Nephron (organoid): ENCODE measurements at regions not wholly inside any gene's neighbourhood (a gene's known extent, or its start where the extent isn't known, plus 50 kb on each side); places are given as distances from the start of the nearest gene placed in this dataset.

Source experiments
- H3K27ac Mint-ChIP-seq, 3 experiments: 2 replicates each; pipeline ENCODE4 v1.8.0; 2020; ENCODE audit warnings: mixed read lengths in 3 of 3, mild to moderate bottlenecking in 2 of 3, moderate library complexity in 1 of 3
- H3K27me3 Mint-ChIP-seq: 2 replicates; pipeline ENCODE4 v1.8.0; 2021; ENCODE audit warnings: low read depth, mild to moderate bottlenecking, moderate library complexity, mixed read lengths
- H3K36me3 Mint-ChIP-seq: 2 replicates; pipeline ENCODE4 v1.8.0; 2020; ENCODE audit warnings: low read depth, mixed read lengths
- H3K4me1 Mint-ChIP-seq: 2 replicates; pipeline ENCODE4 v1.8.0; 2020; ENCODE audit warnings: mixed read lengths
- H3K4me3 Mint-ChIP-seq, 3 experiments: 2 replicates each; pipeline ENCODE4 v1.8.0; 2020; ENCODE audit warnings: mild to moderate bottlenecking in 3 of 3, mixed read lengths in 3 of 3, moderate library complexity in 2 of 3
- H3K9me3 Mint-ChIP-seq: 2 replicates; pipeline ENCODE4 v1.8.0; 2020; ENCODE audit warnings: mixed read lengths
- TF ChIP-seq, protein P1 (sequence below), 3 experiments: fragments of 200-600 bp; sonication (generic); IDR thresholded peaks; one replicate each; pipeline ENCODE4 v1.5.0; 2021; ENCODE audit warnings: antibody characterized with exemption in 3 of 3; ENCODE audit not compliant: unreplicated experiment in 3 of 3

DNA sequence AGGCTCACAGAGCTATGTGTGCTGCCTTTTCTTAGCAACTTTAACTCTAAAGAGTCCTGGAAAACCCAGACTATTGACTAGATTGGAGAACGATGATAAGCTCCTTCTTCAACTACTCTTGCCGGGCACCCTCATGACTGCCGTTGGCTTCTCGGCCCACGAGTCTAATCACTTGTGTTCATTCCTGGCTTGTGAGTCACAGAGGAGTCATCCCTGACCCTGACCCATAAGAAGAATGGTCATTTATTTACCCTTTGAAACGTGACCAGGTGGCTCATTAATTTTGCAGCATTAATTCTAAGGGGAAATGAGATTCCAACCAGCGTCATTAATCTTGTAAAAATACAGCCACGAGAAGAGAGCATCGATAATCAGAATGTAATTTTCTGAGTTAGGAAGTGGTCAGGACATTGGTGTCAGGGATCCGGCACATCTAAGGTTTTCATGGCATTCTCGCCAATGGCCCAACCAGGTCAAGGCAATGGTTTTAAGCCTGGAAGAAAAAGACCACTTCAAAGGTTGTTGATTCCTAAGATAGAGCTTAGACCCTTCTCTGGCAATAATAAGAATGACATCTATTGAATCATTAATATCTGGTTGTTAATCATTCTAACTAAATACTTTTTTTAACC is 183.6 kb upstream of the RUNX1 start:
- Mint-ChIP-seq H3K4me1 (peaks cover 49% of the 10 kb centered on the region), H3K36me3 (no peaks in the 10 kb centered on the region), H3K27me3 (peaks cover 5% of the 10 kb centered on the region)

DNA sequence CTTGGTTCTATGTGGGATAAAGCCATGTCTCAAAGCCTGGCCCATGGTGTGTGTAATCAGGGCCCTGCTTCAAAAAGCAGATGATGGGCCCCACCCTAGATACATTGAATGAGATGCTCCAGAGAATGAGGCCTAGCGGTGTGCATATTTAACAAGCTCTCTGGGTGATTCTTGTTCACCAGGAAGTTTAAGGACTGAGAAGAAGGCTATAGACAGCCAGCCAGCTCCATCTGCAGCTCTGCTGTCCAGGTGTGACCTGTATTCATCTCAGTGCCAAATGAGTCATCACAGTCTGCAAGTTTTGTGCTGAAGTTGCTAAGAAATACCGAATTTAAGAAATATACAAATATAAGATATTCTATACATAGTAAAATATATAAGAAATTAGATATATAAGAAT is 182.0 kb upstream of the RUNX1 start:
- Mint-ChIP-seq H3K9me3 (peaks cover 5% of the 10 kb centered on the region), H3K4me3 (no peak overlapping the region), H3K27me3 (peaks cover 6% of the 10 kb centered on the region), H3K4me1 (peaks cover 61% of the 10 kb centered on the region), H3K36me3 (no peaks in the 10 kb centered on the region), H3K27ac (no peak overlapping the region)
- TF ChIP-seq, protein P1, sequence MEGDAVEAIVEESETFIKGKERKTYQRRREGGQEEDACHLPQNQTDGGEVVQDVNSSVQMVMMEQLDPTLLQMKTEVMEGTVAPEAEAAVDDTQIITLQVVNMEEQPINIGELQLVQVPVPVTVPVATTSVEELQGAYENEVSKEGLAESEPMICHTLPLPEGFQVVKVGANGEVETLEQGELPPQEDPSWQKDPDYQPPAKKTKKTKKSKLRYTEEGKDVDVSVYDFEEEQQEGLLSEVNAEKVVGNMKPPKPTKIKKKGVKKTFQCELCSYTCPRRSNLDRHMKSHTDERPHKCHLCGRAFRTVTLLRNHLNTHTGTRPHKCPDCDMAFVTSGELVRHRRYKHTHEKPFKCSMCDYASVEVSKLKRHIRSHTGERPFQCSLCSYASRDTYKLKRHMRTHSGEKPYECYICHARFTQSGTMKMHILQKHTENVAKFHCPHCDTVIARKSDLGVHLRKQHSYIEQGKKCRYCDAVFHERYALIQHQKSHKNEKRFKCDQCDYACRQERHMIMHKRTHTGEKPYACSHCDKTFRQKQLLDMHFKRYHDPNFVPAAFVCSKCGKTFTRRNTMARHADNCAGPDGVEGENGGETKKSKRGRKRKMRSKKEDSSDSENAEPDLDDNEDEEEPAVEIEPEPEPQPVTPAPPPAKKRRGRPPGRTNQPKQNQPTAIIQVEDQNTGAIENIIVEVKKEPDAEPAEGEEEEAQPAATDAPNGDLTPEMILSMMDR (IDR thresholded peaks at IDR 0.05; ENCODE audit: unreplicated experiment in 3 of 3) = no peak

More for the DNA sequence above, 183.6 kb upstream of the RUNX1 start:
- TF ChIP-seq, protein P1 (IDR thresholded peaks at IDR 0.05; ENCODE audit: unreplicated experiment in 3 of 3) = no peak
- no peak overlapping the region for H3K4me3 Mint-ChIP-seq
- no peak overlapping the region for H3K27ac Mint-ChIP-seq
- peaks cover 5% of the 10 kb centered on the region for H3K9me3 Mint-ChIP-seq

DNA sequence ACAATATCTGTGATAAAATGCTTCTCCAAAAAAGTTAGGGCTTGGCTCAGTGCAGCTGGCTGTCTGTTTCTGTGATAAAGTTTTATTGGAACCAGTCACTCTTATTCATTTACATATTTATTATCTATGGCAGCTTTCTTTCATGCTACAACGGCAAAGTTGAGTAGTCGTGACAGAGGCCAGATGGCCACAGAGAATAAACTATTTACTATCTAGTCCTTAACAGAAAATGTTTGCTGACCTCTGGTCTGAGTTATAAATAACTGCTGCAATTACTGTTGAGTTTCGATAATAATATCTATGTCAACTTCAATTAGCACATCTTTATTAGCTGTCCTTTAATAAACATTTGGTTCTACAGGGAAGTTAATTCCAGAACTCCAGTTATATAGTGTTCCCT is 180.2 kb upstream of the RUNX1 start:
- peaks cover 61% of the 10 kb centered on the region for H3K4me1 Mint-ChIP-seq
- TF ChIP-seq, protein P1 (IDR thresholded peaks at IDR 0.05; ENCODE audit: unreplicated experiment in 3 of 3) = no peak
- H3K27ac Mint-ChIP-seq = peak overlapping the region in 1 of 3 experiments; percentile 6
- H3K4me3 Mint-ChIP-seq = no peak overlapping the region
- peaks cover 6% of the 10 kb centered on the region for H3K27me3 Mint-ChIP-seq
- H3K9me3 Mint-ChIP-seq = no peaks in the 10 kb centered on the region
- no peaks in the 10 kb centered on the region for H3K36me3 Mint-ChIP-seq

DNA sequence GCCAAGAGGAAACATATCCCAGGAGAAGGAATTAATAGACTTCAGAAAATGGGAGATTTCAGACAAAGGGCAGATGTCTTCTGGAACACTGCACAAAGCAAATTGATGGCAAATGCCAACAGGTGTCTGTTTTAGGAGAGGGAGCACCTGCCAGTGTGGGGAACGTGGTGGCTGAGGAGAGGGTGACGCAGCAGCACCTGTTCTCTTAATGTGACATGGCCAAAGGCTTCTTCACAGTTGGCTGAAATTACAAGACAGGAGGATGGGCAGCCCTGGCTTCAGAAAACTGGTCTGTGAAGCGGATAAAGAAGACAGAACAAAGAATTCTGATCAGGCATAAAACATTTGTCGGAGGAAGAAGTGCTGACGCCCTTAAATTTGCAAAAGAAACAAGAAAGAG is 178.7 kb upstream of the RUNX1 start:
- Mint-ChIP-seq H3K4me3 (peak overlapping the region in 1 of 3 experiments; percentile 36), H3K9me3 (no peaks in the 10 kb centered on the region), H3K4me1 (peaks cover 53% of the 10 kb centered on the region), H3K36me3 (no peaks in the 10 kb centered on the region), H3K27ac (peak overlapping the region; percentile 18 to 65 (median 34)), H3K27me3 (peaks cover 13% of the 10 kb centered on the region)
- TF ChIP-seq, protein P1 (IDR thresholded peaks at IDR 0.05; ENCODE audit: unreplicated experiment in 3 of 3) = no peak

DNA sequence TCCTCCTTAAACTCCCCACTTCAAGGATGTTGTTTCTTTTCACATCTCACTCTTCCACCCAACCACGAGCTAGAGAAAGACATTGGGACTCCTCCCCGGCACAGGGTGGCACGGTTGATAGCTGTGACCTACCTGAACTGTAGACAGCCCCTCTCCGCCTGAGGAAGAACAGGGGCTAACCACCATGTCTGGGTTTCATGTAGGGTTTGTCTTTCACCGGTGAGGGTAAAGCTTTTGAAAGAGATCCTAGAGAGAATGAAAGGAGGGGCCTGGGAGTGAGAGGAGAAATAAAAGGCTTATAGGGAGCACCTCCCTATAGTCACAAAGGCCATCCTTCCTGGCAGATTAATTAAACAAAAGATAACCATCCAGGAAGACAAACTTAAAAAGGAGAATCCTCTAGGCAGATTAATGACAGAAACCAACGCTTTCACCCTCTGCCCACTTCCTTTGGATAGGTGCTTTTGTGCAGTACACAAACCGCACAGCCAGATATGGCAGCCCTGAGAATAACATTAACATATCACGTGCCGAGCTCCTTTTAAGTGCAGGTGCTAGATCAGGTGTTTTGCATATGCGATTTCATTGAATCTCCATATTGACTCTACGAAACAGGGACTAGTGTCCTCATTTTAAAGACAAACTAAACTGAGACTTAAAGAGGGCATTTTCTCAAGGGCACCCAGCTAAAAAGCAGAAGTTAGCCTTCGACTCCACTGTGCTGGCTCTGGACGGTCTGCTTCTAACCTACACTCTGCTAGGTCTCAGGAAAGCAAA is 178.1 kb upstream of the RUNX1 start:
- Mint-ChIP-seq H3K4me3 (no peak overlapping the region), H3K27ac (peak overlapping the region; percentile 31 to 65 (median 34)), H3K4me1 (peaks cover 52% of the 10 kb centered on the region), H3K9me3 (no peaks in the 10 kb centered on the region), H3K27me3 (peaks cover 16% of the 10 kb centered on the region), H3K36me3 (no peaks in the 10 kb centered on the region)
- TF ChIP-seq, protein P1 (IDR thresholded peaks at IDR 0.05; ENCODE audit: unreplicated experiment in 3 of 3) = no peak
